Breast epithelium (tissue), 3 donors: ENCODE measurements at regions not wholly inside any gene's neighbourhood (a gene's known extent, or its start where the extent isn't known, plus 50 kb on each side); places are given as distances from the start of the nearest gene placed in this dataset.

Source experiments
- CTCF ChIP-seq, 3 donors: fragments of 450-650 bp; IDR thresholded peaks; one replicate each; pipeline ENCODE4 v1.5.1; 2016 to 2017; ENCODE audit warnings: antibody characterized with exemption in 3 of 3, mild to moderate bottlenecking in 3 of 3, moderate library complexity in 3 of 3
- POLR2A ChIP-seq: fragments of 450-650 bp; IDR thresholded peaks from one replicate; pipeline ENCODE4 v1.6.1; 2016; ENCODE audit warnings: antibody characterized with exemption, mild to moderate bottlenecking, moderate library complexity
- POLR2AphosphoS5 ChIP-seq, 3 donors: sonication (generic); formaldehyde crosslinking; IDR thresholded peaks; one replicate each; pipeline ENCODE4 v1.6.1; 2017; ENCODE audit warnings: antibody characterized with exemption in 3 of 3

GRCh38 chr11:70532731-70533130 is 134.4 kb downstream of the CTTN start:
- TF ChIP-seq CTCF (IDR thresholded peaks at IDR 0.05) (no peak), POLR2A (no peak), POLR2AphosphoS5 (IDR thresholded peaks at IDR 0.05) (no peak)
